ENCODE measurements at regions not wholly inside any gene's neighbourhood (a gene's known extent, or its start where the extent isn't known, plus 50 kb on each side); places are given as distances from the start of the nearest gene placed in this dataset.

GRCh38 chr3:20810555-20810954 lies 624.5 kb upstream of the SGO1 start:
- no peak for TF ChIP-seq ZNF76 (tag by site-specific recombination; IDR thresholded peaks at IDR 0.05; ENCODE audit: borderline replicate concordance, low read depth)
- no peak for TF ChIP-seq ZNF223 (tag by site-specific recombination; IDR thresholded peaks at IDR 0.05)
- no peak for TF ChIP-seq ZXDB (tag by site-specific recombination; IDR thresholded peaks at IDR 0.05)
- TF ChIP-seq ZNF585B (tag by site-specific recombination; IDR thresholded peaks at IDR 0.05): no peak
- ChIA-PET POLR2A (no interaction called here), CTCF (no interaction called here)
- H3K4me1 ChIP-seq (ENCODE audit: control insufficient read depth, insufficient read depth, low read length): no peaks in the 10 kb centered on the region
- H3K4me3 ChIP-seq (ENCODE audit: low read depth, low read length): no peak overlapping the region
- H3K9me3 ChIP-seq (ENCODE audit: control insufficient read depth, insufficient read depth, low read depth, low read length): no peaks in the 10 kb centered on the region
- no peaks in the 10 kb centered on the region for H3K36me3 ChIP-seq (ENCODE audit: control insufficient read depth in 2 of 2, insufficient read depth in 1 of 2, low read length in 2 of 2)
- no peak overlapping the region for H3K27ac ChIP-seq (ENCODE audit: extremely low read depth, low read depth, low read length)

- Histone ChIP-seq H3K9me3 (ENCODE audit: control insufficient read depth, insufficient read depth, low read depth, low read length) (no peaks in the 10 kb centered on the region), H3K27ac (ENCODE audit: extremely low read depth, low read depth, low read length) (no peak overlapping the region), H3K36me3 (ENCODE audit: control insufficient read depth in 2 of 2, insufficient read depth in 1 of 2, low read length in 2 of 2) (no peaks in the 10 kb centered on the region), H3K4me1 (ENCODE audit: control insufficient read depth, insufficient read depth, low read length) (no peaks in the 10 kb centered on the region), H3K4me3 (ENCODE audit: low read depth, low read length) (no peak overlapping the region)
- no peak for TF ChIP-seq ZBTB7A (tag by site-specific recombination; IDR thresholded peaks at IDR 0.05; ENCODE audit: low read depth)
- no peak for TF ChIP-seq ZNF670 (tag by site-specific recombination; IDR thresholded peaks at IDR 0.05; ENCODE audit: low read depth)
- TF ChIP-seq ZNF335 (tag by site-specific recombination; conservative IDR thresholded peaks at IDR 0.05): no peak
- no peak for TF ChIP-seq ZNF37A (tag by site-specific recombination; IDR thresholded peaks at IDR 0.05)
- no peak for TF ChIP-seq ZNF175 (tag by site-specific recombination; IDR thresholded peaks at IDR 0.05)
- no peak for TF ChIP-seq ZNF280D (tag by site-specific recombination; IDR thresholded peaks at IDR 0.05)
- TF ChIP-seq ZNF140 (tag by site-specific recombination; IDR thresholded peaks at IDR 0.05): no peak
- TF ChIP-seq GLIS1 (tag by site-specific recombination; IDR thresholded peaks at IDR 0.05): no peak
- TF ChIP-seq ZNF776 (tag by site-specific recombination; IDR thresholded peaks at IDR 0.05; ENCODE audit: borderline replicate concordance): no peak
- TF ChIP-seq ZNF560 (tag by site-specific recombination; IDR thresholded peaks at IDR 0.05; ENCODE audit: borderline replicate concordance): no peak
- TF ChIP-seq GLI4 (tag by site-specific recombination; IDR thresholded peaks at IDR 0.05): no peak
- no peak for TF ChIP-seq MYNN (tag by site-specific recombination; IDR thresholded peaks at IDR 0.05; ENCODE audit: borderline replicate concordance)
- no peak for TF ChIP-seq ATF2 (tag by site-specific recombination; IDR thresholded peaks at IDR 0.05; ENCODE audit: low read depth)
- no peak for TF ChIP-seq GFI1B (tag by site-specific recombination; IDR thresholded peaks at IDR 0.05)
- TF ChIP-seq ZBTB6 (tag by site-specific recombination; IDR thresholded peaks at IDR 0.05): no peak
- no peak for TF ChIP-seq FEZF1 (tag by site-specific recombination; IDR thresholded peaks at IDR 0.05)
- TF ChIP-seq ZNF311 (tag by site-specific recombination; IDR thresholded peaks at IDR 0.05; ENCODE audit: borderline replicate concordance): no peak
- no peak for TF ChIP-seq KLF1 (tag by site-specific recombination; IDR thresholded peaks at IDR 0.05)
- POLR2A ChIA-PET: no interaction called here
- CTCF ChIA-PET: no interaction called here
Observed at GRCh38 chr3:20809356-20809755, 623.4 kb upstream of the SGO1 start.
